Body of pancreas (tissue), 4 donors: ENCODE measurements at regions not wholly inside any gene's neighbourhood (a gene's known extent, or its start where the extent isn't known, plus 50 kb on each side); places are given as distances from the start of the nearest gene placed in this dataset.

Source experiments
- CTCF ChIP-seq, 7 experiments: fragments of 450-650 bp in 4 of 7; fragments of 200-600 bp in 3 of 7; sonication (generic) in 3 of 7; IDR thresholded peaks; one replicate each; pipeline ENCODE4 v1.5.1; 2016 to 2019; ENCODE audit warnings: antibody characterized with exemption in 7 of 7
- POLR2A ChIP-seq, 3 donors: fragments of 450-650 bp; IDR thresholded peaks; one replicate each; pipeline ENCODE4 v1.6.1; 2016; ENCODE audit warnings: antibody characterized with exemption in 3 of 3, mild to moderate bottlenecking in 2 of 3

GRCh38 chr6:81455641-81456040 is 296.8 kb downstream of the TENT5A start:
- no peak for TF ChIP-seq CTCF (IDR thresholded peaks at IDR 0.05)
- TF ChIP-seq POLR2A (IDR thresholded peaks at IDR 0.05): no peak
